ENCODE measurements at regions not wholly inside any gene's neighbourhood (a gene's known extent, or its start where the extent isn't known, plus 50 kb on each side); places are given as distances from the start of the nearest gene placed in this dataset.

DNA sequence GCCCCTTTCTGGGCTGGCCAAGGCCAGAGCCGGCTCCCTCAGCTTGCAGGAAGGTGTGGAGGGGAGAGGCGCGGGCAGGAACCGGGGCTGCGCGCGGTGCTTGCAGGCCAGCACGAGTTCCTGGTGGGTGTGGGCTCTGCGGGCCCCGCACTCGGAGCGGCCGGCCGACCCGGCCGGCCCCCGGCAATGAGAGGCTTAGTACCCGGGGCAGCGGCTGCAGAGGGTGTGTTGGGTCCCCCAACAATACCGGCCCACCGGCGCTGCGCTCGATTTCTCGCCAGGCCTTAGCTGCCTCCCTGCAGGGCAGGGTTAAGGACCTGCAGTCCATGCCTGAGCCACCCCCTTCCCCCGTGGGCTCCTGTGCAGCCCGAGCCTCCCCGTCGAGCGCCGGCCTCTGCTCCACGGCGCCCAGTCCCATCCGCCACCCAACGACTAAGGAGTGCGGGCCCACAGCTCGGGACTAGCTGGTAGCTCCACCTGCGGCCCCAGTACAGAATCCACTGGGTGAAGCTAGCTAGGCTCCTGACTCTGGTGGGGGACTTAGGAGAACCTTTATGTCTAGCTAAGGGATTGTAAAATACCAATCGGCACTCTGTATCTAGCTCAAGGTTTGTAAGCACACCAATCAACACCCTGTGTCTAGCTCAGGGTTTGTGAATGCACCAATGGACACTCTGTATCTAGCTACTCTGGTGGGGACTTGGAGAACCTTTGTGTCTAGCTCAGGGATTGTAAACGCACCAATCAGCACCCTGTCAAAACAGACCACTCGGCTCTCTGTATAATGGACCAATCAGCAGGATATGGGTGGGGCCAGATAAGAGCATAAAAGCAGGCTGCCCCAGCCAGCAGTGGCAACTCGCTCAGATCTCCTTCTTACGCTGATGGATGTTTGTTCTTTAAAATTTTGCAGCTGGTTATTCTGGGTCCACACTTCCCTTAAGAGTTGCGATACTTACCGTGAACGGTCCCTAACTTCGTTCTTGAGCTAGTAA, 167.4 kb upstream of the RREB1 start:
- Histone ChIP-seq H3K4me1 (ENCODE audit: control insufficient read depth in 1 of 2, extremely low read depth in 1 of 2, insufficient read depth in 2 of 2, low read length in 2 of 2) (no peaks in the 10 kb centered on the region), H3K9me3 (no peaks in the 10 kb centered on the region), H3K36me3 (ENCODE audit: control insufficient read depth in 2 of 2, extremely low read depth in 1 of 2, insufficient read depth in 1 of 2, low read length in 1 of 2) (no peaks in the 10 kb centered on the region), H3K27ac (ENCODE audit: low read length) (no peak overlapping the region), H3K4me3 (ENCODE audit: control insufficient read depth in 1 of 2, extremely low read depth in 1 of 2, low read length in 1 of 2) (no peak overlapping the region), H3K27me3 (replicated peaks in 1 of 2; ENCODE audit: control insufficient read depth in 2 of 2, extremely low read depth in 1 of 2, insufficient read depth in 2 of 2, low read length in 1 of 2) (no peaks in the 10 kb centered on the region)
- Mint-ChIP-seq H3K27ac (no peak overlapping the region), H3K27me3 (no peaks in the 10 kb centered on the region), H3K36me3 (no peaks in the 10 kb centered on the region), H3K9me3 (no peaks in the 10 kb centered on the region), H3K4me1 (peaks cover 5 to 17% (median 11%) of the 10 kb centered on the region in 3 donors), H3K4me3 (no peak overlapping the region)
- ChIA-PET POLR2A (no interaction called here), CTCF (no interaction called here)
- 95% methylated on average over 38 of the region's 47 CpGs for WGBS (ENCODE audit: insufficient coverage)
- DNase-seq (no peak), ATAC-seq (replicated peaks in 1 of 4) (no peak)

DNA sequence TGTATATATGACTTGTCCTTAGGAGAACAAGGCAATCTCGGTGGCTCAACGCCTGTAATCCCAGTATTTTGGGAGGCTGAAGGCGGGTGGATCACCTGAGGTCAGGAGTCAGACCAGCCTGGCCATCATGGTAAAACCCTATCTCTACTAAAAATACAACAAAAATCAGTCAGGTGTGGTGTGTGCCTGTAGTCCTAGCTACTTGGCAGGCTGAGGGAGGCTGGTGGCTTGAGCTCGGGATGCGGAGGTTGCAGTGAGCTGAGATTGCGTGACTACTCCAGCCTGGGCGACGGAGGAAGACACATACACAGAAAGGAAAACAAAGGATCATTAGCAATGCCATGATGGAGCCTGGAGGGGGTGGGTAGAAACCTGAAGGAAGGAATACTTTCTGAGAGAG, 166.6 kb upstream of the RREB1 start:
- no peak overlapping the region for H3K4me3 Mint-ChIP-seq
- DNase-seq (no peak), ATAC-seq (replicated peaks in 1 of 4) (no peak)
- 100% methylated on average over 5 of the region's 8 CpGs for WGBS (ENCODE audit: insufficient coverage)
- H3K27me3 Mint-ChIP-seq = no peaks in the 10 kb centered on the region
- no peak overlapping the region for H3K4me3 ChIP-seq (ENCODE audit: control insufficient read depth in 1 of 2, extremely low read depth in 1 of 2, low read length in 1 of 2)
- H3K27me3 ChIP-seq (replicated peaks in 1 of 2; ENCODE audit: control insufficient read depth in 2 of 2, extremely low read depth in 1 of 2, insufficient read depth in 2 of 2, low read length in 1 of 2) = no peaks in the 10 kb centered on the region
- ChIA-PET CTCF (no interaction called here), POLR2A (no interaction called here)
- H3K4me1 ChIP-seq (ENCODE audit: control insufficient read depth in 1 of 2, extremely low read depth in 1 of 2, insufficient read depth in 2 of 2, low read length in 2 of 2) = no peaks in the 10 kb centered on the region
- H3K36me3 Mint-ChIP-seq = no peaks in the 10 kb centered on the region
- no peak overlapping the region for H3K27ac Mint-ChIP-seq
- H3K36me3 ChIP-seq (ENCODE audit: control insufficient read depth in 2 of 2, extremely low read depth in 1 of 2, insufficient read depth in 1 of 2, low read length in 1 of 2) = no peaks in the 10 kb centered on the region
- no peak overlapping the region for H3K27ac ChIP-seq (ENCODE audit: low read length)
- peaks cover 5 to 17% (median 11%) of the 10 kb centered on the region in 3 donors for H3K4me1 Mint-ChIP-seq
- H3K9me3 ChIP-seq = no peaks in the 10 kb centered on the region
- no peaks in the 10 kb centered on the region for H3K9me3 Mint-ChIP-seq

DNA sequence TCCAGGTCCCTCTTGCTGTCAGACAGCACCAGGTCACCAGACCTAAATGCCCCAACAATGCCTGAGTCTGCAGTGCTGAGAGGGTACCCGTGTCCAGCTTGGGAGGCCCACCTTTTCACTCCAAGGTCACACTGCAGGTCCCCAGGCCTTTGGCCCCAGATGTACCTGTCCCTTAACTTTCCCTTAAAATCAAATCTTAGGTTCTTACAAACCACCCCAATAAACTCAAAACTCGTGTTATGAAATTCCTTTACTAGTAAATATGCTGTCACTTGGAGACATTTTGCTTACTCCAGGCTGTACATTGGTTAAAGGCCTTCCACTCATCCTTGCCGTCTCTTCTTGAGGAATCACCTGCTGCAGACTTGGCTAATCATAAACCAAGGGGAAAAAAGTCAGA, 165.7 kb upstream of the RREB1 start:
- no peaks in the 10 kb centered on the region for H3K4me1 ChIP-seq (ENCODE audit: control insufficient read depth in 1 of 2, extremely low read depth in 1 of 2, insufficient read depth in 2 of 2, low read length in 2 of 2)
- ATAC-seq (replicated peaks in 1 of 4) (no peak), DNase-seq (no peak)
- Mint-ChIP-seq H3K27me3 (no peaks in the 10 kb centered on the region), H3K27ac (no peak overlapping the region), H3K36me3 (no peaks in the 10 kb centered on the region), H3K4me3 (peak overlapping the region in 1 of 3 donors; percentile 62), H3K9me3 (no peaks in the 10 kb centered on the region), H3K4me1 (peaks cover 5 to 17% (median 11%) of the 10 kb centered on the region in 3 donors)
- WGBS (ENCODE audit: insufficient coverage) = 80% methylated on average over 1 of the region's 3 CpGs
- H3K27me3 ChIP-seq (replicated peaks in 1 of 2; ENCODE audit: control insufficient read depth in 2 of 2, extremely low read depth in 1 of 2, insufficient read depth in 2 of 2, low read length in 1 of 2) = no peaks in the 10 kb centered on the region
- H3K27ac ChIP-seq (ENCODE audit: low read length) = no peak overlapping the region
- ChIA-PET POLR2A (no interaction called here), CTCF (no interaction called here)
- H3K36me3 ChIP-seq (ENCODE audit: control insufficient read depth in 2 of 2, extremely low read depth in 1 of 2, insufficient read depth in 1 of 2, low read length in 1 of 2) = no peaks in the 10 kb centered on the region
- no peak overlapping the region for H3K4me3 ChIP-seq (ENCODE audit: control insufficient read depth in 1 of 2, extremely low read depth in 1 of 2, low read length in 1 of 2)
- H3K9me3 ChIP-seq = no peaks in the 10 kb centered on the region

DNA sequence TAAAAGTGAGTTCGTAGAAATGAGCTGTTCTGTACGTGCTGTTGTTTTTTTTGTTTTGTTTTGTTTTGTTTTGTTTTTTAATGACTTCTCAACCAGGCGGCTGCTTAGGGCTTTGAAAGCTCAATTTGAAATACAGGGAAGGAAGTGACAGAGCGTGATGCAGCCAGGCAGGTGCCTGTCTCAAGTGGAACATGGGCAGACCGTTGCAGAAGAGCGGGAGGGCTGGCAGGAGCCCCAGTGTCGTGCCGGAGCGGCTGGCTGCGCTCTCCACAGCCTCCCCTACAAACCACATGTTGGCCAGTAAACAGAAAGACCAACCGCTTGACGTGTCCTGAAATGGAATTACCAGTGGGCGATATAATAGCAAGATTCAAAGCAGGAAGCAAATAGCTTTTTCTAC, 164.9 kb upstream of the RREB1 start:
- Mint-ChIP-seq H3K27me3 (no peaks in the 10 kb centered on the region), H3K36me3 (no peaks in the 10 kb centered on the region), H3K4me1 (peaks cover 5 to 17% (median 11%) of the 10 kb centered on the region in 3 donors), H3K4me3 (peak overlapping the region in 2 of 3 donors; percentile 43 to 62), H3K27ac (peak overlapping the region in 1 of 2 donors; percentile 44), H3K9me3 (no peaks in the 10 kb centered on the region)
- no peaks in the 10 kb centered on the region for H3K36me3 ChIP-seq (ENCODE audit: control insufficient read depth in 2 of 2, extremely low read depth in 1 of 2, insufficient read depth in 1 of 2, low read length in 1 of 2)
- H3K4me1 ChIP-seq (ENCODE audit: control insufficient read depth in 1 of 2, extremely low read depth in 1 of 2, insufficient read depth in 2 of 2, low read length in 2 of 2) = no peaks in the 10 kb centered on the region
- ChIA-PET CTCF (interaction anchor here in 1 of 2 donors (0.7 kb wide), 1 partner anchor 1525 kb away, joined by 3 read pairs; no protein-coding TSS in a partner anchor), POLR2A (no interaction called here)
- 33% methylated on average over 3 of the region's 13 CpGs for WGBS (ENCODE audit: insufficient coverage)
- H3K4me3 ChIP-seq (ENCODE audit: control insufficient read depth in 1 of 2, extremely low read depth in 1 of 2, low read length in 1 of 2) = peak overlapping the region in 1 of 2 donors; percentile 75
- DNase-seq = peak in 3 of 35 experiments; percentile 5 to 20 (median 7)
- H3K27ac ChIP-seq (ENCODE audit: low read length) = no peak overlapping the region
- no peaks in the 10 kb centered on the region for H3K9me3 ChIP-seq
- ATAC-seq (replicated peaks in 1 of 4) = peak in 1 of 4 experiments; percentile 61
- no peaks in the 10 kb centered on the region for H3K27me3 ChIP-seq (replicated peaks in 1 of 2; ENCODE audit: control insufficient read depth in 2 of 2, extremely low read depth in 1 of 2, insufficient read depth in 2 of 2, low read length in 1 of 2)

DNA sequence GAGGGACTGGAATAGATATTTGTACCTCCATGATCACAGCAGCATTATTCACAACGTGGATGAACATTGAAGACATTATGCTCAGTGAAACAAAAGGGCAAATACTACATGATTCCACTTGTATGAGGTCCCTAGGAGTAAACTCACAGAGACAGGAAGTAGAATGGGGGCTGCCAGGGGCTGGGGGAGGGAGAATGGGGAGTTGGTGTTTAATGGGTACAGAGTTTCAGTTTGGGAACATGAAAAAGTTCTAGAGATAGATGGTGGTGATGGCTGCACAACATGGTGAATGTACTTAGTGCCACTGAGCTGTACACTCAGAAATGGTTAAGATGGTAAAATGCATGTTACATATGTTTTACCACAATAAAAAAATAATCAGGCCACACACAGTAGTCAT, 164.3 kb upstream of the RREB1 start:
- Histone ChIP-seq H3K9me3 (no peaks in the 10 kb centered on the region), H3K4me3 (ENCODE audit: control insufficient read depth in 1 of 2, extremely low read depth in 1 of 2, low read length in 1 of 2) (no peak overlapping the region), H3K36me3 (ENCODE audit: control insufficient read depth in 2 of 2, extremely low read depth in 1 of 2, insufficient read depth in 1 of 2, low read length in 1 of 2) (no peaks in the 10 kb centered on the region), H3K4me1 (ENCODE audit: control insufficient read depth in 1 of 2, extremely low read depth in 1 of 2, insufficient read depth in 2 of 2, low read length in 2 of 2) (no peaks in the 10 kb centered on the region), H3K27me3 (replicated peaks in 1 of 2; ENCODE audit: control insufficient read depth in 2 of 2, extremely low read depth in 1 of 2, insufficient read depth in 2 of 2, low read length in 1 of 2) (no peaks in the 10 kb centered on the region), H3K27ac (ENCODE audit: low read length) (no peak overlapping the region)
- Mint-ChIP-seq H3K36me3 (no peaks in the 10 kb centered on the region), H3K27ac (no peak overlapping the region), H3K27me3 (peaks cover 0 to 4% of the 10 kb centered on the region in 2 donors), H3K9me3 (no peaks in the 10 kb centered on the region), H3K4me1 (peaks cover 5 to 17% (median 11%) of the 10 kb centered on the region in 3 donors), H3K4me3 (no peak overlapping the region)
- ChIA-PET POLR2A (no interaction called here), CTCF (no interaction called here)
- no peak for DNase-seq
- no peak for ATAC-seq (replicated peaks in 1 of 4)
- WGBS (ENCODE audit: insufficient coverage) = no CpG with 5 or more reads among the region's 1 CpG

DNA sequence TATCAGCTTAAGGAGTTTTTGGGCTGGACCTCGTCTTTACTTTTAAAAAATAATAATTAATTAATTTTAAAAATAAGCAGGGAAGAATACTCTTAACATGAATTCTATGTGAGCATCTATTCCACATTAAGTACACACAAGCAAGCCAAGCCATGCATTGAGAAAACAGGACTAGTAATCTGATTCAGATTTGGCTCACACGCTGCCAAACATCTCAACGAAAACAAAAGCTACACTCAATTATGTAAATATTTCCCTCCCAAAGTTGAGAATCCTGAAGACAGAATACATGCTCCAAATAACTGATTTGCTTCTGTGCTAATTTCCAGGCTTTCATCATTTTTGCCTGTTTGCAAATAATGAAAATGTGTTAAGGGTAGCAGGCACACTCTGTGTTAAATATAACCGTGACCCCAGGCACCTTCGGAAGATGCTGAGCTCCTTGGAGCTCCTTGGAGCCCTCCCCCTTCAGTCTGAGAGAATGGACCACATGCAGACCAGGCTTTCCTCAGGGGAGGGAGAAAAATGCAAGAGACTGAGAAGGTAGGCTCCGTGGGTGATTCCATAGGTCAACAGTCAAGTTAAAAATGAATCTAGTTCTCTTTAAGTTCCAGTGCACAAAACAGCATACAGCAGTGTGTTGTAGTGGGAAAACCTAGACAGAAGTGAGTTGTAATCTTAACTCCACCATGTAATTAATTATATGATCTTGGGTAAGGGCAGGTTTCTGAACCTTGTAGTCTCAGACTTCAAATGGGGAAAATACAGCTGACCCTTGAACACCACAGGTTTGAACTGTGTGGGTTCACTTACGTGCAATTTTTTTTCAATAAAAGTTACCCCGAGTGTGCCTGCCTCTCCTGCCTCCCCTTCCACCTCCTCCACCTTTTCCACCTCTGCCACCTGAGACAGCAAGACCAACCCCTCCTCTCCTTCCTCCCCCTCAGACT, 161.3 kb upstream of the RREB1 start:
- Histone ChIP-seq H3K27ac (ENCODE audit: low read length) (no peak overlapping the region), H3K9me3 (no peaks in the 10 kb centered on the region), H3K4me1 (ENCODE audit: control insufficient read depth in 1 of 2, extremely low read depth in 1 of 2, insufficient read depth in 2 of 2, low read length in 2 of 2) (no peaks in the 10 kb centered on the region), H3K4me3 (ENCODE audit: control insufficient read depth in 1 of 2, extremely low read depth in 1 of 2, low read length in 1 of 2) (no peak overlapping the region), H3K36me3 (ENCODE audit: control insufficient read depth in 2 of 2, extremely low read depth in 1 of 2, insufficient read depth in 1 of 2, low read length in 1 of 2) (no peaks in the 10 kb centered on the region), H3K27me3 (replicated peaks in 1 of 2; ENCODE audit: control insufficient read depth in 2 of 2, extremely low read depth in 1 of 2, insufficient read depth in 2 of 2, low read length in 1 of 2) (no peaks in the 10 kb centered on the region)
- peaks cover 0 to 4% of the 10 kb centered on the region in 2 donors for H3K27me3 Mint-ChIP-seq
- H3K4me3 Mint-ChIP-seq = no peak overlapping the region
- CTCF ChIA-PET = no interaction called here
- ATAC-seq (replicated peaks in 1 of 4) = no peak
- no peak for DNase-seq
- 83% methylated on average over 1 of the region's 8 CpGs for WGBS (ENCODE audit: insufficient coverage)
- H3K4me1 Mint-ChIP-seq = peaks cover 5 to 17% (median 11%) of the 10 kb centered on the region in 3 donors
- no peak overlapping the region for H3K27ac Mint-ChIP-seq
- H3K9me3 Mint-ChIP-seq = peaks cover 0 to 8% (median 6%) of the 10 kb centered on the region in 3 donors
- POLR2A ChIA-PET = no interaction called here
- no peaks in the 10 kb centered on the region for H3K36me3 Mint-ChIP-seq
